Lower leg skin (tissue), 4 donors: ENCODE measurements at regions not wholly inside any gene's neighbourhood (a gene's known extent, or its start where the extent isn't known, plus 50 kb on each side); places are given as distances from the start of the nearest gene placed in this dataset.

Experiments used
- DNase-seq, 2 donors: peaks; one replicate each; pipeline ENCODE4 v3.0.0-alpha.2; 2019; ENCODE audit warnings: low spot score in 2 of 2
- H3K4me3 ChIP-seq: fragments of 200-600 bp; sonication (generic); 2 replicates; pipeline ENCODE4 v1.5.1; 2017; ENCODE audit warnings: mild to moderate bottlenecking, low read depth; ENCODE audit not compliant: poor library complexity, severe bottlenecking
- POLR2A ChIP-seq, 2 donors: fragments of 450-650 bp; IDR thresholded peaks; one replicate each; pipeline ENCODE4 v1.6.1; 2016 to 2017; ENCODE audit warnings: antibody characterized with exemption in 2 of 2, mild to moderate bottlenecking in 1 of 2, moderate library complexity in 1 of 2
- WGBS, 2 donors: methylation state at CpG; one replicate each; pipeline ENCODE4 v1.1.5; 2018; 5-methylcytosine and 5-hydroxymethylcytosine counted together
- intact Hi-C: fragments of 100-400 bp; cut with DNase I; formaldehyde crosslinking; loops from one replicate; pipeline ENCODE4 v1.15.0; 2023; ENCODE audit warnings: low total_unique reads
- TF ChIP-seq, protein P1 (sequence below), 3 donors: fragments of 450-650 bp; IDR thresholded peaks; one replicate each; pipeline ENCODE4 v1.5.1; 2016; ENCODE audit warnings: antibody characterized with exemption in 3 of 3, mild to moderate bottlenecking in 3 of 3, moderate library complexity in 2 of 3

DNA sequence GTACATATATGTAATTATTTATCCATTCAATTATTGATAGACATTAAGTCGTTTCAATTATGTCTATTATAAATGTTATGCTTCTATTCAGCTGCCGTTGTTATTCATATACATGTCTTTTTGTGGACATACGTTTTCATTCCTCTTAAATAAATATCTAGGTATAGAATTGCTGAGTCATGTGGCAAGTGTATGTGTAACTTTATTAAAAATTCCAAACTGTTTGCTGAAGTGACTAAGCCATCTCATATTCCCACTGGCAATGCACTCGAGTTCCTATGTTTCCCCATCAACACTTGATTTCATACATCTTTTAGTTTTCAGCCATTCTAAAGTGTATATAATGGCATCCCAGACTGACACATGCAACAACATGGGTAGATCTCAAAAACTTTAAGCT is 739.7 kb upstream of the POU3F2 start:
- WGBS, 2 donors, result 76 to 78% methylated on average over 4 of the region's 4 CpGs
- no peak for TF ChIP-seq POLR2A (IDR thresholded peaks at IDR 0.05)
- TF ChIP-seq, protein P1, sequence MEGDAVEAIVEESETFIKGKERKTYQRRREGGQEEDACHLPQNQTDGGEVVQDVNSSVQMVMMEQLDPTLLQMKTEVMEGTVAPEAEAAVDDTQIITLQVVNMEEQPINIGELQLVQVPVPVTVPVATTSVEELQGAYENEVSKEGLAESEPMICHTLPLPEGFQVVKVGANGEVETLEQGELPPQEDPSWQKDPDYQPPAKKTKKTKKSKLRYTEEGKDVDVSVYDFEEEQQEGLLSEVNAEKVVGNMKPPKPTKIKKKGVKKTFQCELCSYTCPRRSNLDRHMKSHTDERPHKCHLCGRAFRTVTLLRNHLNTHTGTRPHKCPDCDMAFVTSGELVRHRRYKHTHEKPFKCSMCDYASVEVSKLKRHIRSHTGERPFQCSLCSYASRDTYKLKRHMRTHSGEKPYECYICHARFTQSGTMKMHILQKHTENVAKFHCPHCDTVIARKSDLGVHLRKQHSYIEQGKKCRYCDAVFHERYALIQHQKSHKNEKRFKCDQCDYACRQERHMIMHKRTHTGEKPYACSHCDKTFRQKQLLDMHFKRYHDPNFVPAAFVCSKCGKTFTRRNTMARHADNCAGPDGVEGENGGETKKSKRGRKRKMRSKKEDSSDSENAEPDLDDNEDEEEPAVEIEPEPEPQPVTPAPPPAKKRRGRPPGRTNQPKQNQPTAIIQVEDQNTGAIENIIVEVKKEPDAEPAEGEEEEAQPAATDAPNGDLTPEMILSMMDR (IDR thresholded peaks at IDR 0.05), result no peak
- intact Hi-C loops, result no loop called here
- no peak overlapping the region for H3K4me3 ChIP-seq
- no peak for DNase-seq

- TF ChIP-seq, protein P1 (IDR thresholded peaks at IDR 0.05), result no peak
- TF ChIP-seq POLR2A (IDR thresholded peaks at IDR 0.05), result no peak
- intact Hi-C loops, result no loop called here
- no peak overlapping the region for H3K4me3 ChIP-seq
- DNase-seq, result no peak
These were observed 726.6 kb upstream of the POU3F2 start for GRCh38 chr6:98107801-98108200.

DNA sequence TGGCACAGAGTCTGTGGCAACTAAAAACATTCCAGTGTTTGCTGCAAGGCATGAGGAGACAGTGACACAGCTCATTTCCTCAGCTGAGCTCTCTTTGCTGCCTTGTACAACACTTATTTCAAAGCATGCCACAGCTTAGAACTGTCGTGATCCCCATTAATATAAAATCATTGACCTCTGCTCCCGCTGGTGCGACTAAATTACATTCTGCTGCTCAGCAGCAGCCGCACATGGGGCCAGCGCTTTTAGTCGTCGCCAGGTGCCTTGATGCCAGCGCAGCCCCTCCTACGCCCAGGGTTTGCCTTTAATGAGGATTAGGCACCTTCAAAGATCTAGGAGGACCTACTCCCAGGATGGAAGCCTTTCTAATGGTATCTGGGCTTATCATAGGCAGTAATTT is 717.9 kb upstream of the POU3F2 start:
- WGBS, 2 donors, result 73 to 83% methylated on average over 9 of the region's 9 CpGs
- TF ChIP-seq, protein P1 (IDR thresholded peaks at IDR 0.05), result no peak
- TF ChIP-seq POLR2A (IDR thresholded peaks at IDR 0.05), result no peak
- DNase-seq, result no peak
- intact Hi-C loops, result no loop called here
- no peak overlapping the region for H3K4me3 ChIP-seq

DNA sequence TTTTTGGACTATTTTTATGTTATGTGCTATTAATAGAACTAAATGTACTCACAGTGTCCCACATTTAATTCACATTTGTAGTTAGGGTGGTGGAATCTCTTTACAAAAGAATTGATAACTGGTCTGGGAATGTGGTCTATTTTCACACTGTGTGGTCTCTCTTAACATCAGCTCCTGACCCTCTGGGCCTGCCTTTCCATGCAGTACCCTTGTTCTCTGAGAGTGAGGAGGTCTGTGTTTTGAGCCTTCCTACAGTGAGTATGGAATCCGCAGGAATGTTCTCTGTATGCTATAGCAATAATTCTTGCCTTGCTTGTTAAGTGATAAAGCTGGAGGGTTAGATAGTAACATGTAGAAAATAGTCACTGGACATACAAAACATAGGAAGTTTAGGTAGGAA is 717.3 kb upstream of the POU3F2 start:
- DNase-seq, result no peak
- H3K4me3 ChIP-seq, result no peak overlapping the region
- TF ChIP-seq POLR2A (IDR thresholded peaks at IDR 0.05), result no peak
- TF ChIP-seq, protein P1 (IDR thresholded peaks at IDR 0.05), result no peak
- intact Hi-C loops, result no loop called here
- WGBS, 2 donors, result 53 to 59% methylated on average over 1 of the region's 1 CpG

DNA sequence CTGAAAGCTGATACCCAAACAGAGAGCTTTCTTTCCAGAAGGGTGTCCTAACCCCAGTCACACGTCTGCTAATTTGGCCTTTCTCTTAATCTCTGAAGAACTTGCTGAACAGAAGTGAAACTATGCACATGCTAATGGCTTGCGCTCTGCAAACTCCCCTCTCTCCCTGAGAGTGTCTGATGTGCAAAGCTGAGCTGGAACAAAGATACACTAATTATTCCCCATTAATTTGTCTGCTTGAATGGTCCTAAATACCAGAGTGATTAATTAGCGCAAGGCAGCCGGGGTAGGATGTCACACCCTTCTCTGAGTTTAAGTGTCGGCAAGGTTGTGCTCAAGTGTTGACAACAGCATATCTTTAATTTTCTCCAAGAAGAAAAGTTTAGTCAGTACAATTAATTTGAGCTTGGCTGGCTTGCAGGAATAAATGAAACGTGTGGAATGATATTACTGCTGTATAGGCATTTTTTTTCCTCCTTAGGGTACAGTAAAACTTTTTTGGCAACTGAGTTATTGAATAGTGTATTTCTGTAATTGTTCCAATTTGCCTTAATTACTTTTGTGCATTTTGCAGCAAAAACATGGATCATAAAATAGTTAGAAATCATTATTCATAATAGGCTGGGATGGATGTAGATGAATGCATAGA is 715.9 kb upstream of the POU3F2 start:
- no peak for DNase-seq
- H3K4me3 ChIP-seq, result no peak overlapping the region
- intact Hi-C loops, result no loop called here
- 23 to 26% methylated on average over 6 of the region's 6 CpGs for WGBS, 2 donors
- no peak for TF ChIP-seq POLR2A (IDR thresholded peaks at IDR 0.05)
- TF ChIP-seq, protein P1 (IDR thresholded peaks at IDR 0.05), result no peak

GRCh38 chr6:98124171-98124570 is 710.2 kb upstream of the POU3F2 start:
- 44 to 58% methylated on average over 2 of the region's 2 CpGs for WGBS, 2 donors

More at GRCh38 chr6:98124171-98124570, 710.2 kb upstream of the POU3F2 start:
- intact Hi-C loops, result no loop called here
- no peak overlapping the region for H3K4me3 ChIP-seq
- DNase-seq, result no peak
- TF ChIP-seq, protein P1 (IDR thresholded peaks at IDR 0.05), result no peak
- no peak for TF ChIP-seq POLR2A (IDR thresholded peaks at IDR 0.05)
